RWPE1 (cell line): ENCODE measurements at regions not wholly inside any gene's neighbourhood (a gene's known extent, or its start where the extent isn't known, plus 50 kb on each side); places are given as distances from the start of the nearest gene placed in this dataset.
"Not testable (repeated sequence)": the region's sequence is repeated elsewhere in the genome, so short reads cannot be mapped to it uniquely, and the experiment has no call there.

Experiments used
- CTCF ChIA-PET: fragments of 350-600 bp; sonication (Branson Sonifier 250); formaldehyde crosslinking; extraction: SDS; loops from one replicate; lab custom pipeline; 2021; lab: Yijun Ruan, JAX
- POLR2A ChIA-PET: fragments of 400-600 bp; formaldehyde crosslinking; extraction: SDS; loops from one replicate; lab custom pipeline; 2020; ENCODE audit warnings: antibody characterized with exemption; ENCODE audit not compliant: low non-redundant PET; lab: Yijun Ruan, JAX
- DNase-seq: peaks from one replicate; pipeline ENCODE4 v3.0.0; 2012; ENCODE audit warnings: low spot score
- H3K27ac ChIP-seq: fragments of 450-650 bp; 2 replicates; pipeline ENCODE4 v1.5.1; 2017
- CTCF ChIP-seq: fragments of 450-650 bp; conservative IDR thresholded peaks from 2 replicates; pipeline ENCODE4 v1.5.1; 2017; ENCODE audit warnings: low read depth, mild to moderate bottlenecking

GRCh38 chr2:224098481-224099230 lies 59.6 kb upstream of the SERPINE2 start:
- ChIA-PET CTCF (no interaction called here), POLR2A (no interaction called here)
- no peak for DNase-seq
- no peak for TF ChIP-seq CTCF
- no peak overlapping the region for H3K27ac ChIP-seq

DNA sequence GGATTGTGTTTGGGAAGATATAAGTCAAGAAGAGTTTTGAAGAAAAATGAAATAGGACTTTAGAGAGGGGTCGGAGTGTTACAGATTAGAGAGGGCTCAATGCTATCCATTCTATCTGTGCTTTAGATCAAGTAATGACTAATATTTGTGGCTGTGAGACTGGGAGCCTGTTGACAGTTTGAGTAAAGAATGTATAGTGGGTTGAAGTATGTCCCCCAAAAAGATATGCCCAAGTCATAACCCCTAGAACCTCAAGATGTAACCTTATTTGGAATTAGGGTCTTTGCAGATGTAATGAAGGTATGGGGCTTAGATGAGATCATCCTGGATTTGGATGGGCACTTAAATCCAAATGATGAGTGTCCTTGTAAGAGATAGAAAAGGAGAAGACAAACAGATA lies 55.3 kb upstream of the SERPINE2 start:
- ChIA-PET POLR2A (no interaction called here), CTCF (no interaction called here)
- DNase-seq, result no peak
- TF ChIP-seq CTCF, result no peak
- no peak overlapping the region for H3K27ac ChIP-seq

DNA sequence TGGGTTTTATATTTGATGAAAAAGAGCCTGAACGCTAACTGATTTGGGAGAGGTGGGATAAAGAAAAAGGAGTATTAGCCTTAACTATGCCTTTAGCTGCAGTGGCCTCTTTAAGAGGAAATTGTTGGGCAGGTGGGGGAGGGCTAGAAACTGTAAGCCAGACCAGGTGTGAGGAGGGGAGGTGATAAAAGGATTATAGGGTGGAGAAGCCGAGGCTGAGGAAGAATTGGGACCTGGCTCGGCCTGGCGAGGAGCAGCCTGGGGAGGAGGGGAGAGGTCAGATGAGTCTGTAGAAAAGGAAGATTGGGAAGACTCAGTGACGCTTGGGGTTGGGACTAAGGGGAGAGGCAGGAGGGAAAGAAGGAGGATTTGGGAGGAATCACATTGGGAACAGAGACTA lies 52.6 kb upstream of the SERPINE2 start:
- H3K27ac ChIP-seq, CTCF ChIA-PET, POLR2A ChIA-PET, DNase-seq: not testable (repeated sequence)

DNA sequence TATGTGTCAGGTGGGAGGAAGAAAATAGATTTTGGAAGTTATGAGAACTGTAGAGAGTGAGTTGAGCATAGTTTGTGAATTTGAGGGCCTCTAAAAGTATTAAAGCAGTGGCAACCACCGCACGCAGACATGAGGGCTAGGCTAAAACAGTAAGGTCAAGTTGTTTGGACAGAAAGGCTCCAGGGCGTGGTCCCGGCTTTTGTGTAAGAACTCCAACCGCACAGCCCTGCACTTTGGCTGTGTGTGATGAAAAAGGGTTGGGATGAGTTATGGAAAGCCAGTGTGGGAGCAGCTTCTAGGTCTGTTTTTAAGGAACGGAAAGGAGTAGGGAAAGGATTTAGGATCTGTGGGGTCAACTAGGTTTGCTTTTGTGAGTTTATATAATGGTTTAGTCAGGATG lies 50.5 kb upstream of the SERPINE2 start:
- POLR2A ChIA-PET, CTCF ChIA-PET, H3K27ac ChIP-seq: not testable (repeated sequence)

More for the DNA sequence above, 50.5 kb upstream of the SERPINE2 start:
- DNase-seq, result not testable (repeated sequence)
